Transverse colon (tissue), 4 donors: ENCODE measurements at regions not wholly inside any gene's neighbourhood (a gene's known extent, or its start where the extent isn't known, plus 50 kb on each side); places are given as distances from the start of the nearest gene placed in this dataset.

Experiments
- DNase-seq: peaks from one replicate; pipeline ENCODE4 v3.0.0-alpha.2; 2019
- H3K27ac ChIP-seq, 4 donors: fragments of 200-600 bp; sonication (generic); 2 replicates each; pipeline ENCODE4 v1.5.1; 2016 to 2018; ENCODE audit warnings: inconsistent platforms in 4 of 4
- H3K27me3 ChIP-seq: fragments of 200-600 bp; sonication (generic); 2 replicates; pipeline ENCODE4 v1.5.1; 2017; ENCODE audit warnings: inconsistent platforms
- H3K36me3 ChIP-seq, 4 donors: fragments of 200-600 bp; sonication (generic); 2 replicates each; pipeline ENCODE4 v1.5.1; 2017 to 2019; ENCODE audit warnings: inconsistent platforms in 4 of 4
- H3K4me1 ChIP-seq, 4 donors: fragments of 200-600 bp; sonication (generic); 2 replicates each; pipeline ENCODE4 v1.5.1; 2017 to 2020; ENCODE audit warnings: inconsistent platforms in 4 of 4
- H3K4me3 ChIP-seq, 4 donors: fragments of 200-600 bp; sonication (generic); 1 replicate in 1 of 4; 2 replicates in 3 of 4; pipeline versions ENCODE4 v1.5.1 to v1.6.1; 2017 to 2019; ENCODE audit warnings: inconsistent platforms in 4 of 4
- H3K9me3 ChIP-seq, 2 donors: fragments of 200-600 bp; sonication (generic); 2 replicates each; pipeline ENCODE4 v1.5.1; 2017 to 2019; ENCODE audit warnings: inconsistent platforms in 2 of 2
- EP300 ChIP-seq: sonication (generic); formaldehyde crosslinking; IDR thresholded peaks from one replicate; pipeline ENCODE4 v1.6.1; 2017; ENCODE audit warnings: antibody characterized with exemption, low read depth
- POLR2A ChIP-seq: fragments of 450-650 bp; IDR thresholded peaks from one replicate; pipeline ENCODE4 v1.6.1; 2016; ENCODE audit warnings: antibody characterized with exemption, mild to moderate bottlenecking, moderate library complexity
- POLR2AphosphoS5 ChIP-seq, 3 donors: sonication (generic); formaldehyde crosslinking; IDR thresholded peaks; one replicate each; pipeline ENCODE4 v1.6.1; 2016; ENCODE audit warnings: antibody characterized with exemption in 3 of 3
- WGBS, 2 donors: methylation state at CpG; one replicate each; pipeline ENCODE4 v1.1.5; 2018; ENCODE audit warnings: low coverage in 1 of 2; 5-methylcytosine and 5-hydroxymethylcytosine counted together
- in situ Hi-C, 4 donors: fragments of 200-750 bp; cut with MboI; loops; one replicate each; pipeline versions ENCODE4 v1.15.0 to v1.15.1; 2017; ENCODE audit warnings: low sequenced_read_pairs in 3 of 4, low pct_ligation_motif_present in 1 of 4, low pct_unique_long_range_greater_than_20kb in 1 of 4
- intact Hi-C: fragments of 100-400 bp; cut with DNase I; formaldehyde crosslinking; loops from one replicate; pipeline ENCODE4 v1.15.1; 2023; ENCODE audit warnings: low total_unique reads
- TF ChIP-seq, protein P1 (sequence below), 5 experiments: fragments of 200-600 bp in 3 of 5; fragments of 450-650 bp in 2 of 5; sonication (generic) in 3 of 5; IDR thresholded peaks; 1 replicate in 2 of 5; 2 replicates in 3 of 5; pipeline ENCODE4 v1.5.1; 2016 to 2017; ENCODE audit warnings: antibody characterized with exemption in 5 of 5, inconsistent platforms in 3 of 5, mild to moderate bottlenecking in 2 of 5, moderate library complexity in 1 of 5

DNA sequence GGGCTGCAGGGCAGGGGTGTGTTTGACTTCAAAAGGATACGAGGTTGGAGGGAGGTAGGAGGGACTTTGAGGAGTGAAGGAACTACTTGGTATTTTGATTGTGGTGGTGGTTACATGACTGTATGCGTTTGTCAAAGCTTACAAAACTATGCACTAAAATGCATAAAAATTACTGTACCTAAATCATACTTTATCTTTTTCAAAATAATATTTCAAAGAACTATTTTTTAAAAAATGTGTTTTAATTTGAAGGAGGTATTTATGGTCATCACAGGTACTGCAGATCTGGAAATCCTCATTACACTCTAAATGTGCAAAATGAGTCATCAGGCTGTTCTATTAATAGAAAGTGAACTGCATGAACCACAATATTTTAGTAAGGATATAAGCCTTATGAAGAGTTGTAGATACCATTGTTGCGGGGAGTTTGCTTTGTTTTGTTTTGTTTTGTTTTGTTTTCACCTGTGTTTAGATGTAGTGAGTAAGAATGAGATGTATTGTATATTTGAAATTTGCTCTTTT lies 116.9 kb downstream of the ARRDC3 start:
- Histone ChIP-seq H3K27ac (peak overlapping the region in 1 of 4 donors; percentile 13), H3K4me3 (no peak overlapping the region), H3K4me1 (peaks cover 0 to 14% (median 0%) of the 10 kb centered on the region in 4 donors), H3K36me3 (no peaks in the 10 kb centered on the region), H3K27me3 (no peaks in the 10 kb centered on the region), H3K9me3 (no peaks in the 10 kb centered on the region)
- TF ChIP-seq POLR2AphosphoS5 (IDR thresholded peaks at IDR 0.05) = no peak
- TF ChIP-seq, protein P1, sequence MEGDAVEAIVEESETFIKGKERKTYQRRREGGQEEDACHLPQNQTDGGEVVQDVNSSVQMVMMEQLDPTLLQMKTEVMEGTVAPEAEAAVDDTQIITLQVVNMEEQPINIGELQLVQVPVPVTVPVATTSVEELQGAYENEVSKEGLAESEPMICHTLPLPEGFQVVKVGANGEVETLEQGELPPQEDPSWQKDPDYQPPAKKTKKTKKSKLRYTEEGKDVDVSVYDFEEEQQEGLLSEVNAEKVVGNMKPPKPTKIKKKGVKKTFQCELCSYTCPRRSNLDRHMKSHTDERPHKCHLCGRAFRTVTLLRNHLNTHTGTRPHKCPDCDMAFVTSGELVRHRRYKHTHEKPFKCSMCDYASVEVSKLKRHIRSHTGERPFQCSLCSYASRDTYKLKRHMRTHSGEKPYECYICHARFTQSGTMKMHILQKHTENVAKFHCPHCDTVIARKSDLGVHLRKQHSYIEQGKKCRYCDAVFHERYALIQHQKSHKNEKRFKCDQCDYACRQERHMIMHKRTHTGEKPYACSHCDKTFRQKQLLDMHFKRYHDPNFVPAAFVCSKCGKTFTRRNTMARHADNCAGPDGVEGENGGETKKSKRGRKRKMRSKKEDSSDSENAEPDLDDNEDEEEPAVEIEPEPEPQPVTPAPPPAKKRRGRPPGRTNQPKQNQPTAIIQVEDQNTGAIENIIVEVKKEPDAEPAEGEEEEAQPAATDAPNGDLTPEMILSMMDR (IDR thresholded peaks at IDR 0.05) = peak in 4 of 5 experiments; percentile 15 to 31 (median 19)
- no peak for DNase-seq
- in situ Hi-C loops (no loop called here), intact Hi-C loops (no loop called here)
- WGBS, 2 donors = 42 to 62% methylated on average over 3 of the region's 3 CpGs

DNA sequence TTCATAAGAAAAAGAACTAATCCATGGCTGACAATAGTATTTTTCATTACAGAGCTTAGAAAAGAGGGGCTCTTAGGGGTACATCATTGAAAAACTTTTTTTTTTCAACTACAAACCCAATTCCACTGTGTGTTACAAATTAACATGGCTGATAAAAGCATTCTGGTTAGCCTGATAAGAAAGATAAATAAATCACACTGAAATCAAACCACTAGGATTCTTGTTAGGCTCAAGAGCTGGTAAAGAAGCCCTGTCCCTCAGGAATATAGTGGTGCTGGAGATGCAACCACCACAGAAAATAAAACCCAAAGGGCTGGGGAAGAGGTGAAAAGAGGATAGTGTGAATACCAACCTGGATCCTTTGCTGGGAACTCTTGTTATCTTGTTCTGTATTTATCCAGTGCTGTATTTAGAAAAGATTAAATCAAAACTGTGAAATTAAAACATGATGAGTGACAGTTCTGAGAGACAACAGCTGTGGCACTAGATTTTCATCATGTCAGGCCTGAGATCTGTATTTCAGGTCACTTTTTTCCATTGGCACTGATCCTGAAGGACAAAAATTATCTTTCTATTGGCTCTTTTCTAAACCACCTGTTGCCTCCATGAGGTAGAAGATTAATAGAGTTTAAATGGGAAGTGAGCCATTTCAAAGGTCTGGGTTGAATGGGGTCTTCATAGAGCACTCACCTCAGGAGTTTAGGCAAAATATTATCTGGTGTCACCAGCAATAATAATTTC lies 118.6 kb downstream of the ARRDC3 start:
- intact Hi-C loops = no loop called here
- TF ChIP-seq EP300 = no peak
- no peak for TF ChIP-seq POLR2A
- TF ChIP-seq, protein P1 (IDR thresholded peaks at IDR 0.05) = no peak
- no peak for TF ChIP-seq POLR2AphosphoS5 (IDR thresholded peaks at IDR 0.05)

DNA sequence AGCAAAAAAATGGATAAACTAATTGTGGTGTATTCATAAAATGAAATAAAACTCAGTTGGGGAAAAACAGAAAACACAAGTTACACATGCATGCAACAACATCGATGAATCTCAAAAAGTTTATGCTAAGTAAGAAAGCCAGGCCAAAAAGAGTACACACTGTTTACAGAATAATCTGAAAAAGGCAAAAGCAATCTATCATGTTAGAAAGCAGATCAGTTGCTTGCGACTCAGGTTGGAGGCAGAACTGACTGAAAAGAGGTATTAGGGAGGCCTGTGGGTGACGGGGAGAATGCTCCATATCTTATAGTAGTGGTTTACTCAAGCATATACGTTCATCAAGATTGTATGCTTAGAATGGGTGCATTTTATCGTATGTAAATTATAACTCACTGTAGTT lies 119.2 kb downstream of the ARRDC3 start:
- Histone ChIP-seq H3K4me3 (no peak overlapping the region), H3K9me3 (no peaks in the 10 kb centered on the region), H3K36me3 (no peaks in the 10 kb centered on the region), H3K27me3 (no peaks in the 10 kb centered on the region), H3K4me1 (peaks cover 0 to 14% (median 0%) of the 10 kb centered on the region in 4 donors), H3K27ac (no peak overlapping the region)
- no peak for TF ChIP-seq POLR2A
- TF ChIP-seq POLR2AphosphoS5 (IDR thresholded peaks at IDR 0.05) = no peak
- TF ChIP-seq, protein P1 (IDR thresholded peaks at IDR 0.05) = no peak
- no peak for TF ChIP-seq EP300
- in situ Hi-C loops = no loop called here
- intact Hi-C loops = no loop called here
- DNase-seq = no peak
- WGBS, 2 donors = 73 to 81% methylated on average over 5 of the region's 5 CpGs

More for the DNA sequence above, 118.6 kb downstream of the ARRDC3 start:
- peaks cover 0 to 14% (median 0%) of the 10 kb centered on the region in 4 donors for H3K4me1 ChIP-seq
- no peaks in the 10 kb centered on the region for H3K36me3 ChIP-seq
- no peaks in the 10 kb centered on the region for H3K9me3 ChIP-seq
- DNase-seq = no peak
- no peaks in the 10 kb centered on the region for H3K27me3 ChIP-seq
- in situ Hi-C loops = no loop called here
- no peak overlapping the region for H3K4me3 ChIP-seq
- H3K27ac ChIP-seq = no peak overlapping the region

DNA sequence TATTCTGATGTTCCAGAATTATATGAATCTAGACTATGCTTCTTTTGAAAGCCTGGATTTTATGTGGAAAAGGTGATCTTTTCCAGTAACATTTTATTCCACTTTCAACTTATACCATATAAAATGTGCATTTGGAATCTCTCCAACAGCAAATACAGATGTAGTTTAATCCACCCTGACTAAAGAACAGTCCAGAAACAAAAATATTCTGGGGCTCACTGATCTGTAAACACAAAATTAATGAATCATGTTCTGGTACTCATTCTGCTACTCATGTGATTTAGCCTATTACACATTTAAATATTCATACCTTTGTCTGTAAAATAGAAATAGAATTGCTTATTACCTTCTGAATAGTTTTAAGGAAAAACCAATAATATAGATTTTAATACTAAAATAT lies 125.8 kb downstream of the ARRDC3 start:
- Histone ChIP-seq H3K9me3 (no peaks in the 10 kb centered on the region), H3K4me1 (no peaks in the 10 kb centered on the region), H3K36me3 (no peaks in the 10 kb centered on the region), H3K4me3 (no peak overlapping the region), H3K27me3 (no peaks in the 10 kb centered on the region), H3K27ac (no peak overlapping the region)
- no peak for DNase-seq
- in situ Hi-C loops = no loop called here
- intact Hi-C loops = no loop called here
- TF ChIP-seq POLR2A (no peak), EP300 (no peak), POLR2AphosphoS5 (IDR thresholded peaks at IDR 0.05) (no peak)
- TF ChIP-seq, protein P1 (IDR thresholded peaks at IDR 0.05) = no peak
